NCI-H510A treated with DMSO at 0.1 percent for 48 hours (cell line): ENCODE measurements at regions not wholly inside any gene's neighbourhood (a gene's known extent, or its start where the extent isn't known, plus 50 kb on each side); places are given as distances from the start of the nearest gene placed in this dataset.

Experiments
- DNase-seq: peaks from one replicate; lab custom pipeline; 2025; lab: John Stamatoyannopoulos, UW

DNA sequence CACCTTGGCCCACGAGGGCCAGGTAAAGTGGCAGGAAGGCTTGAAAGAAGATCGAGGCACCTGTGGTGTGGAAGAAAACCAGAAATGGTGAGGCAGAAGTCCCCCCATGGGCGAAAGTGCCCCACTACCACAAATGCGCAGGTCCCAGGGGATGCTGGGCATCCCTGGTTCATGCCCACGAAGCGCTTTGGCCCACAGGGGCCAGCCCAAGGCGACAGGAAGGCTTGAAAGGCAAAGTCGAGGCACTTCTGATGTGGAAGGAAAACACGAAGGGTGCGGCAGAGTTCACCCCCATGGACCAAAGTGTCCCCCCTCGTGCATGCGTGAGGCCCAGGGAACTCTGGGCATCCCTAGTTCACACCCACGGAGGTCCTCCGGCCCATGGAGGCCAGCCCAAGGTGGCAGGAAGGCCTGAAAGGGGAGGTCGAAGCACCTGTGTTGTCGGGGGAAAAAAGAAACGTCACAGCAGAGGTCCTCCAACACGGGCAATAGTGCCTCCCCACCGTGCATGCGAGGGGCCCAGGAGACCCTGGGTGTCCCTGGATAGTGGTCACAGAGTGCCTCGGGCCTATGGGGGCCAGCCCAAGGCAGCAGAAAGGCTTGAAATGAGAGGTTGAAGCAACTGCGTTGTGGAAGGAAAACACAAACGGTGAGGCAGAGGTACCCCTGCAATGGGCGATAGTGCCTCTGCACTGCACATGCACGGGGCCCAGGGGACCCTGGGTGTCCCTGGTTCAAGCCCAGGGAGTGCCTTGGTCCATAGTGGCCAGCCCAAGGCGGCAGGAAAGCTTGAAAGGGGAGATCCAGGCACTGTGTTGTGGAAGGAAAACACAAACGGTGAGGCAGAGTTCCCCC, 373.9 kb downstream of the ALG10 start:
- DNase-seq: no peak

DNA sequence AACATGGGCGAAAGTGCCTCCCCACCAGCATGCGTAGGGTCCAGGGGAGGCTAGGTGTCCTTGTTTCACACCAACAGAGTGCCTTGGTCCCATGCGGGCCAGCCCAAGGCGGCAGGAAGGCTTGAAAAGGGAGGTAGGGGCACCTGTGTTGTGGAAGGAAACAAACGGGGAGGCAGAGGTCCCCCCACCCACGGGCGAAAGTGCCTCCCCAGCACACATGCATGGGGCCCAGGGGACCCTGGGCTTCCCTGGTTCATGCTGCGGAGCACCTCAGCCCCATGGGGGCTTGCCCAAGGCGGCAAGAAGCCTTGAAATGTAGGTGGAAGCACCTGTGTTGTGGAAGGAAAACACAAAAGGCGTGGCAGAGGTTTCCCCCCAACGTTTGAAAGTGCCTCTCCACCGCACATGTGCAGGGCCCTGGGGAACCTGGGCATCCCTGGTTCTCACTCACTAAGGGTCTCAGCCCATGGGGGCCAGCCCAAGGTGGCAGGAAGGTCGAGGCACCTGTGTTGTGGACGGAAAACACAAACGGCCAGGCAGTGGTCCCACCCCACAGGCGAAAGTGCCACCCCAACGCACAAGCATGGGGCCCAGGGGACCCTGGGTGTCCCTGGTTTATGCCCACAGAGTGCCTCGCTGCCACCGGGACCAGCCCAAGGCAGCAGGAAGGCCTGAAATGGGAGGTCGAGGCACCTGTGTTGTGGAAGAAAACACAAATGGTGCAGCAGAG, 374.7 kb downstream of the ALG10 start:
- DNase-seq: no peak

DNA sequence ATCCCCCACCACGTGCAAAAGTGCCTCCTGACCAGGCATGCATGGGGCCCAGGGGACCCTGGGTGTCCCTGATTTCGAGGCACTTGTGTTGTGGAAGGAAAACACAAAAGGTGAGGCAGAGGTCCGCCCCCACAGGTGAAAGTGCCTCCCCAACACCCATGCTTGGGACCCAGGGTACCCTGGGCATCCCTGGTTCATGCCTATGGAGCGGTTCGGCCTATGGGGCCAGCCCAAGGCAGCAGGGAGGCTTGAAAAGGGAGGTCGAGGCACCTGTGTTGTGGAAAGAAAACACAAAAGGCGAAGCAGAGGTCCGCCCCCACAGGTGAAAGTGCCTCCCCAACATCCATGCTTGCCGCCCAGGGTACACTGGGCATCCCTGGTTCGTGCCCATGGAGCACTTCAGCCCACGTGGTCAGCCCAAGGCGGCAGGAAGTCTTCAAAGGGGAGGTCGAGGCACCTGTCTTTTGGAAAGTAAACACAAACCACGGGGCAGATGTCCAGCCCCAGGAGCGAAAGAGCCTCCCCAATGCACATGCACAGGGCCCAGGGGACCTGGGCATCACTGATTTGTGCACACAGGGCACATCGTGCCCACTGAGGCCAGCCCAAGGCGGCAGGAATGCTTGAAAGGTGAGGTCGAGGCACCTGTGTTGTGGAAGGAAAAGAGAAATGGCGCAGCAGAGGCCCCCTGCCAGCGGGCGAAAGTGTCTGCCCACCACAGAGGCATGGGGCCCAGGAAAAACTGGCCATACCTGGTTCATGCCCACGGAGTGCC, 375.5 kb downstream of the ALG10 start:
- DNase-seq: no peak

GRCh38 chr12:34398366-34398705, 376.0 kb downstream of the ALG10 start:
- no peak for DNase-seq

GRCh38 chr12:34398706-34399630, 376.7 kb downstream of the ALG10 start:
- no peak for DNase-seq

DNA sequence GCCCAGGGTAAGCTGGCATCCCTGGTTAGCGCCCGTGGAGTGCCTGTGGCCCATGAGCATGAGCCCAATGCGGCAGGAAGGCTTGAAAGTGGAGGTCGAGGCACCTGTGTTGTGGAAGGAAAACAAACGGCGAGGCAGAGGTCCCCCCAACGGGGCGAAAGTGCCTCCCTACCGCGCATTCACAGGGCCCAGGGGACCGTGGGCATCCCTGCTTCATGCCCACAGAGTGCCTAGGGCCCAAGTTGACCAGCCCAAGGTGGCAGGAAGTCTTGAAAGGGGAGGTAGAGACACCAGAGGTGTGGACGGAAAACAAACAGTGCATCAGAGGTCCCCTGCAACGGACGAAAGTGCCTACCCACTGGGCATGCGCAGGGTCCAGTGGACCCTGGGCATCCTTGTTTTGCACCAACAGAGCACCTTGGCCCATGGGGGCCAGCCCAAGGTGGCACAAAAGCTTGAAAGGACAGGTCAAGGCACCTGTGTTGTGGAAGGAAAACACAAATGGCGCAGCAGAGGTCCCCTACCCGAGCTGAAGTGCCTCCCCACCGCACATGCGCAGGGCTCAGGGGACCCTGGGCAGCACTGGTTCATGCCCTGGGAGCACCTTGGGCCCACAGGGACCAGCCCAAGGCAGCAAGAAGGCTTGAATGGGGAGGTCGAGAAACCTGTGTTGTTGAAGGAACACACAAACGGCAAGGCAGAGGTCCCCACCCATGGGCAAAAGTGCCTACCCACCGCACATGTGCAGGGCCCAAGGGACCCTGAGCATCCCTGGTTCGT, 377.5 kb downstream of the ALG10 start:
- DNase-seq: no peak

GRCh38 chr12:34400411-34400881, 378.1 kb downstream of the ALG10 start:
- no peak for DNase-seq

- no peak for DNase-seq
These were observed 378.8 kb downstream of the ALG10 start for GRCh38 chr12:34400986-34401658.

DNA sequence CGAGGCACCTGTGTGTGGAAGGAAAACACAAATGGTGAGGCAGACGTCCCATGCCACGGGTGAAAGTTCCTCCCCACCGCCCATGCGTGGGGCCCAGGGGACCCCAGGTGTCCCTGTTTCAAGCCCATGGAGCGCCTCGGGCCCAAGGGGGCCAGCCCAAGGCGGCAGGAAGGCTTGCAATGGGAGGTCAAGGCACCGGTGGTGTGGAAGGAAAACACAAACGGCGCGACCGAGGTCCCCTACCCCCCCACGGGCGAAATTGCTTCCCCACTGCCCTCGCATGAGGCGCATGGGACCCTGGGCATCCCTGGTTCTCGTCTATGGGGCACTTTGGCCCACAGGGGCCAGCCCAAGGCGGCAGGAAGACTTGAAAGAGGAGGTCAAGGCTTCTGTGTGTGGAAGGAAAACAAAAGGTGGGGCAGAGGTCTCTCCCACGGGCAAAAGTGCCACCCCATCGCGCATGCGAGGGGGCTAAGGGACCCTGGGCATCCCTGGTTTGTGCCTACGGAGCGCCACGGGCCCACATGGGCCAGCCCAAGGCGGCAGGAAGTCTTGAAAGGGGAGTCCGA, 379.4 kb downstream of the ALG10 start:
- no peak for DNase-seq

DNA sequence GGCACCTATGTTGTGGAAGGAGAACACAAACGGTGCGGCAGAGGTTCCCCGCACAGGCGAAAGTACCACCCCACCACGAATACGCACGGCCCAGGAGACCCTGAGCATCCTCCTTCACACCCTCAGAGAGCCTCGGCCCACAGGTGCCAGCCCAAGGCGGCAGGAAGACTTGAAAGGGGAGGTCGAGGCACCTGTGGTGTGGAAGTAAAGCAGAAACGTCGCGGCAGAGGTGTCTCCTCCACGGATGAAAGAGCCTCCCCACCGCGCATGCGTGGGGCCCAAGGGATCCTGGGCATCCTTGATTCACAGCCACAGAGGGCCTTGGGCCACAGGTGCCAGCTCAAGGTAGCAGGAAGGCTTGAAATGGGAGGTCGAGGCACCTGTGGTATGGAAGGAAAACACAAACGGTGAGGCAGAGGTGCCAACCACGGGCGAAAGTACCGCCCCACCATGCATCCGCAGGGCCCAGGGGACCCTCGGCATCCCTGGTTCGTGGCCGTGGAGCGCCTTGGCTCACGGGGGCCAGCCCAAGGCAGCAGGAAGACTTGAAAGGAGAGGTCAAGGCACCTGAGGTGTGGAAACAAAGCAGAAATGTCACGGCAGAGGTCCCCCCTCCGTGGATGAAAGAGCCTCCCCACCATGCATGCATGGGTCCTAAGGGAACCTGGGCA, 380.1 kb downstream of the ALG10 start:
- no peak for DNase-seq

DNA sequence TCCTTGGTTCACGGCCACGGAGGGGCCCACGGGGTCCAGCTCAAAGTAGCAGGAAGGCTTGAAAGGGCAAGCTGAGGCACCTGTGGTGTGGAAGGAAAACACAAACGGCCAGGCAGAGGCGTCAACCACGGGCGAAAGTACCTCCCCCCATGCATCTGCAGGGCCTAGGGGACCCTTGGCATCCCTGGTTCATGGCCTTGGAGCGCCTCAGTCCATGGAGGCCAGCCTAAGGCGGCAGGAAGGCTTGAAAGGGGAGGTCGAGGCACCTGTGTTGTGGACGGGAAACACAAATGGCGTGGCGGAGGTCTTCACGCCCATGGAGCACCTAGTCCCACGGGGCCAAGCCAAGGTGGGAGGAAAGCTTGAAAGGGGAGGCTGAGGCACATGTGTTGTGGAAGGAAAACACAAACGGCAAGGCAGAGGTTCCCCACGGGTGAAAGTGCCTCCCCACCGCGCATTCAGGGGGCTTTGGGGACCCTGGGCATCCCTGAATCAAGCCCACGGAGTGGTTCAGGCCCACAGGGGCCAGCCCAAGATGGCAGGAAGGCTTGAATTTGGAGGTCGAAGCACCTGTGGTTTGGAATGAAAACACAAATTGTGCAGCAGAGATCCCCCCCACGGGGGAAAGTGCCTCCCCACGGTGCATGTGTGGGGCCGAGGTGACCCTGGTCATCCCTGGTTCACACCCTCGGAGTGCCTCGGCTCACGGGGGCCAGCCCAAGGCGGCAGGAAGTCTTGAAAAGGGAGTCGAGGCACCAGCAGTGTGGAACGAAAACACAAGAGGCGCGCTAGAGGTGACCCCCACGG, 380.8 kb downstream of the ALG10 start:
- no peak for DNase-seq

DNA sequence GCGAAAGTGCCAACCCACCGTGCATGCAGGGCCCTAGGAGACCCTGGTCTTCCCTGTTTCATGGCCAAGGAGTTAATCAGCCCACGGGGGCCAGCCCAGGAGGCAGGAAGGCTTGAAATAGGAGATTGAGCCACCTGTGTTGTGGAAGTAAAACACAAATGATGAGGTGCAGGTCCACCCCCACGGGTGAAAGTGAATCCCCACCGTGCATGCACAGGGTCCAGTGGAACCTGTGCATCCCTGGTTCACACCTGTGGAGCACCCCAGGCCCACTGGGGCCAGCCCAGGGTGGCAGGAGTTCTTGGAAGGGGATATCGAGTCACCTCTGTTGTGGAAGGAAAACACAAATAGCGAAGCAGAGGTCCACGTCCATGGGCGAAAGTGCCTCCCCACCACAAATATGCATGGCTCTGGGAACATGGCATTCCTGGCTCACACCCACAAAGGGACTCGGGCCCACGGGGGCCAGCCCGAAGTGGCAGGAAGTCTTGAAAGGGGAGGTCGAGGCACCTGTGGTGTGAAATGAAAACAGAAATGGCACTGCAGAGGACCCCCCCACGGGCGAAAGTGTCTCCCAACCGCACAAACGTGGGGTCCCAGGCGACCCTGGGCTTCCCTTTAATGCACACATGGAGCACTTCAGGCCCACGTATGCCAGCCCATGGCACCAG, 381.5 kb downstream of the ALG10 start:
- no peak for DNase-seq

GRCh38 chr12:34404377-34405285, 382.3 kb downstream of the ALG10 start:
- no peak for DNase-seq

DNA sequence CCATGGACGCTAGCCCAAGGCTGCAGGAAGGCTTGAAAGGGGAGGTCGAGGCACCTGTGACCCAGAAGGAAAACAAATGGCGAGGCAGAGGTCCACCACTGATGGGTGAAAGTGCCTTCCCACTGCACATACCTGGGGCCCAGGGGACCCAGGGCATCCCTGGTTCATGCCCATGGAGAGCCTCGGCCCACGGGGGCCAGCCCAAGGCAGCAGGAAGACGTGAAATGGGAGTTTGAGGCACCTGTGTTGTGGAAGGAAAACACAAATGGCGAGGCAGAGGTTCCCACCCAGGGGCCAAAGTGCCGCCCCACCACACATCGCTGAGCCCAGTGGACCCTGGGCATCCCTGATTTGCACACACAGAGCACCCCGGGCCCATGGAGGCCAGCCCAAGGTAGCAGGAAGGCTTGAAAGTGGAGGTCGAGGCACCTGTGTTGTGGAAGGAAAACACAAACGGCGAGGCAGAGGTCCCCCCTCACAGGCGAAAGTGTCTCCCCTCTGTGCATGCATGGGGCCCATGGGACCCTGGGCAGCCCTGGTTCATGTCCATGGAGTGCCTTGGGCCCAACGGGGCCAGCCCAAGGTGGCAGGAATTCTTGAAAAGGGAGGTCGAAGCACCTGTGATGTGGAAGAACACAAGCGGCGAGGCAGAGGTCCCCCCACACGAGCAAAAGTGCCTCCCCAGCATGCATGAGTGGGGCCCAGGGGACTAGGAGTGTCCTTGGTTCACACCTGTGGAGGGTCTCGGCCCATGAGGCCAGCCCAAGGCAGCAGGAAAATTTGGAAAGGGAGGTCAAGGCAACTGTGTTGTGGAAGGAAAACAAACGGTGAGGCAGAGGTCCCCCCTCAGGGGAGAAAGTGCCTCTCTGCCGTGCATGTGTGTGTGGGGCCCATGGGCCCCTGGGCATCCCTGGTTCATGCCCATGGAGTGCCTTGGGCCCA, 383.3 kb downstream of the ALG10 start:
- no peak for DNase-seq

GRCh38 chr12:34406228-34406995, 384.1 kb downstream of the ALG10 start:
- no peak for DNase-seq
